ENCODE measurements at regions not wholly inside any gene's neighbourhood (a gene's known extent, or its start where the extent isn't known, plus 50 kb on each side); places are given as distances from the start of the nearest gene placed in this dataset.
A peak's percentile ranks its signal among the peaks of the same experiment; 100 is the strongest.

DNA sequence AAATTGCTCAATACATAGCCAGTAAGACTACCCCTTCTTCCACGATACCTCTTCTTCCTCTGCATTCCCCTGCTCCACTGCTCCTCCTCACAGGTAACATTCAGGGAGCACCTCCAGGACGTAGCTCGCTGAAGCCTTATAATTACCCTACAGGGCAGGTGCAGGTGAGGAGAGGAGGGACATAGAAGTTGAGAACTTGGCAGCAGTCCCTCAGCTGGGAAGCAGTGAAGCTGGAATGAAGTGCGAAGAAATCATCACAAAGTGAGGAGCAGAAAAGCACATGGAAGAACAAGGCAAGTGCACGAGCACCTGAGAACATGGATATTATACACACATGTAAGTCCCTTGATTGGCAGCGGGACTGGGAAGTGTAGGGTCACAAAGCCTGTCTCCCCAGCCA lies 118.2 kb downstream of the HSD17B3 start:
- Histone ChIP-seq H3K27me3 (ENCODE audit: control insufficient read depth in 3 of 3, insufficient read depth in 3 of 3, low read length in 3 of 3) (no peaks in the 10 kb centered on the region), H3K4me1 (ENCODE audit: control insufficient read depth in 3 of 3, insufficient read depth in 2 of 3, low read depth in 1 of 3, low read length in 2 of 3) (peaks cover 0 to 15% (median 0%) of the 10 kb centered on the region in 3 donors), H3K27ac (ENCODE audit: low read depth in 1 of 3, low read length in 2 of 3) (no peak overlapping the region), H3K9me3 (ENCODE audit: control insufficient read depth in 2 of 2, insufficient read depth in 1 of 2, low read depth in 1 of 2, low read length in 1 of 2) (peaks cover 0 to 9% of the 10 kb centered on the region in 2 donors), H3K4me3 (ENCODE audit: low read depth in 1 of 3, low read length in 3 of 3) (no peak overlapping the region), H3K36me3 (ENCODE audit: control insufficient read depth in 3 of 3, insufficient read depth in 2 of 3, low read depth in 1 of 3, low read length in 3 of 3) (no peaks in the 10 kb centered on the region)
- no peak for DNase-seq
- WGBS, 3 donors: 33 to 74% (median 38%) methylated on average over 6 of the region's 6 CpGs
- no peak for FAIRE-seq

GRCh38 chr9:96178153-96178552 lies 123.8 kb downstream of the HSD17B3 start:
- H3K4me1 ChIP-seq (ENCODE audit: control insufficient read depth in 3 of 3, insufficient read depth in 2 of 3, low read depth in 1 of 3, low read length in 2 of 3): peaks cover 0 to 40% (median 5%) of the 10 kb centered on the region in 3 donors
- WGBS, 3 donors: 89 to 93% (median 92%) methylated on average over 7 to 8 of the region's 8 CpGs
- H3K4me3 ChIP-seq (ENCODE audit: low read depth in 1 of 3, low read length in 3 of 3): no peak overlapping the region
- H3K36me3 ChIP-seq (ENCODE audit: control insufficient read depth in 3 of 3, insufficient read depth in 2 of 3, low read depth in 1 of 3, low read length in 3 of 3): no peaks in the 10 kb centered on the region
- no peaks in the 10 kb centered on the region for H3K27me3 ChIP-seq (ENCODE audit: control insufficient read depth in 3 of 3, insufficient read depth in 3 of 3, low read length in 3 of 3)
- H3K27ac ChIP-seq (ENCODE audit: low read depth in 1 of 3, low read length in 2 of 3): no peak overlapping the region
- H3K9me3 ChIP-seq (ENCODE audit: control insufficient read depth in 2 of 2, insufficient read depth in 1 of 2, low read depth in 1 of 2, low read length in 1 of 2): no peaks in the 10 kb centered on the region
- DNase-seq: no peak
- no peak for FAIRE-seq

- FAIRE-seq (no peak), DNase-seq (no peak)
- no peaks in the 10 kb centered on the region for H3K9me3 ChIP-seq (ENCODE audit: control insufficient read depth in 2 of 2, insufficient read depth in 1 of 2, low read depth in 1 of 2, low read length in 1 of 2)
- no peak overlapping the region for H3K4me3 ChIP-seq (ENCODE audit: low read depth in 1 of 3, low read length in 3 of 3)
- no peaks in the 10 kb centered on the region for H3K27me3 ChIP-seq (ENCODE audit: control insufficient read depth in 3 of 3, insufficient read depth in 3 of 3, low read length in 3 of 3)
- H3K27ac ChIP-seq (ENCODE audit: low read depth in 1 of 3, low read length in 2 of 3): peak overlapping the region in 1 of 3 donors; percentile 0
- H3K4me1 ChIP-seq (ENCODE audit: control insufficient read depth in 3 of 3, insufficient read depth in 2 of 3, low read depth in 1 of 3, low read length in 2 of 3): peaks cover 0 to 45% (median 5%) of the 10 kb centered on the region in 3 donors
- no peaks in the 10 kb centered on the region for H3K36me3 ChIP-seq (ENCODE audit: control insufficient read depth in 3 of 3, insufficient read depth in 2 of 3, low read depth in 1 of 3, low read length in 3 of 3)
- 59 to 62% (median 59%) methylated on average over 4 of the region's 4 CpGs for WGBS, 3 donors
Observed at GRCh38 chr9:96177719-96178028, 124.3 kb downstream of the HSD17B3 start.

- 32 to 43% (median 43%) methylated on average over 10 of the region's 10 CpGs for WGBS, 3 donors
- no peaks in the 10 kb centered on the region for H3K27me3 ChIP-seq (ENCODE audit: control insufficient read depth in 3 of 3, insufficient read depth in 3 of 3, low read length in 3 of 3)
- H3K27ac ChIP-seq (ENCODE audit: low read depth in 1 of 3, low read length in 2 of 3): peak overlapping the region in 1 of 3 donors; percentile 0
- H3K9me3 ChIP-seq (ENCODE audit: control insufficient read depth in 2 of 2, insufficient read depth in 1 of 2, low read depth in 1 of 2, low read length in 1 of 2): no peaks in the 10 kb centered on the region
- DNase-seq: peak; percentile 64 to 67
- H3K4me1 ChIP-seq (ENCODE audit: control insufficient read depth in 3 of 3, insufficient read depth in 2 of 3, low read depth in 1 of 3, low read length in 2 of 3): peaks cover 2 to 50% (median 7%) of the 10 kb centered on the region in 3 donors
- H3K36me3 ChIP-seq (ENCODE audit: control insufficient read depth in 3 of 3, insufficient read depth in 2 of 3, low read depth in 1 of 3, low read length in 3 of 3): no peaks in the 10 kb centered on the region
- FAIRE-seq: no peak
- H3K4me3 ChIP-seq (ENCODE audit: low read depth in 1 of 3, low read length in 3 of 3): no peak overlapping the region
Observed at GRCh38 chr9:96177005-96177718, 124.8 kb downstream of the HSD17B3 start.

GRCh38 chr9:96175796-96176195 lies 126.2 kb downstream of the HSD17B3 start:
- Histone ChIP-seq H3K27ac (ENCODE audit: low read depth in 1 of 3, low read length in 2 of 3) (no peak overlapping the region), H3K27me3 (ENCODE audit: control insufficient read depth in 3 of 3, insufficient read depth in 3 of 3, low read length in 3 of 3) (no peaks in the 10 kb centered on the region), H3K36me3 (ENCODE audit: control insufficient read depth in 3 of 3, insufficient read depth in 2 of 3, low read depth in 1 of 3, low read length in 3 of 3) (no peaks in the 10 kb centered on the region), H3K4me3 (ENCODE audit: low read depth in 1 of 3, low read length in 3 of 3) (no peak overlapping the region), H3K4me1 (ENCODE audit: control insufficient read depth in 3 of 3, insufficient read depth in 2 of 3, low read depth in 1 of 3, low read length in 2 of 3) (peaks cover 2 to 53% (median 7%) of the 10 kb centered on the region in 3 donors), H3K9me3 (ENCODE audit: control insufficient read depth in 2 of 2, insufficient read depth in 1 of 2, low read depth in 1 of 2, low read length in 1 of 2) (no peaks in the 10 kb centered on the region)
- FAIRE-seq (no peak), DNase-seq (no peak)

GRCh38 chr9:96175001-96175400 lies 127.0 kb downstream of the HSD17B3 start:
- H3K4me3 ChIP-seq (ENCODE audit: low read depth in 1 of 3, low read length in 3 of 3): no peak overlapping the region
- peaks cover 2 to 54% (median 7%) of the 10 kb centered on the region in 3 donors for H3K4me1 ChIP-seq (ENCODE audit: control insufficient read depth in 3 of 3, insufficient read depth in 2 of 3, low read depth in 1 of 3, low read length in 2 of 3)
- peak; percentile 47 to 70 for DNase-seq
- no peaks in the 10 kb centered on the region for H3K9me3 ChIP-seq (ENCODE audit: control insufficient read depth in 2 of 2, insufficient read depth in 1 of 2, low read depth in 1 of 2, low read length in 1 of 2)
- H3K36me3 ChIP-seq (ENCODE audit: control insufficient read depth in 3 of 3, insufficient read depth in 2 of 3, low read depth in 1 of 3, low read length in 3 of 3): no peaks in the 10 kb centered on the region
- H3K27ac ChIP-seq (ENCODE audit: low read depth in 1 of 3, low read length in 2 of 3): no peak overlapping the region
- H3K27me3 ChIP-seq (ENCODE audit: control insufficient read depth in 3 of 3, insufficient read depth in 3 of 3, low read length in 3 of 3): no peaks in the 10 kb centered on the region
- no peak for FAIRE-seq
- WGBS, 3 donors: 28 to 65% (median 45%) methylated on average over 1 of the region's 1 CpG

DNA sequence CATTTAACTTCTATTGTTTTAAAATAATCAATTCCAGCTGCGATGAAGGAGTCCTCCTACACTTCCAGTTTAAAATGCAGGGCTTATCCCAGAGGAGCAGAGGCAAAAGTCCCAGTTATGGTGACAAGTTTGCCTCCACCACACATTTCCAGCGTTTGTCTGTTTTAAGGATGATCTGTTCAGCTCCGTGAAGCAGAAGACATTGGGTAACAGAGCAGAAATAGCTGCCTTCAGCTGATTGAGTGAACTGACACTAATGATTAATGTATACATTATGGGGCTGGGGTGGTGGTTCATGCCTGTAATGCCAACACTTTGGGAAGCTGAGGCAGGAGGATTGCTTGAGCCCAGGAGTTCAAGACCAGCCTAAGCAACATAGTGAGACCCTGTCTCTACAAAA lies 127.6 kb downstream of the HSD17B3 start:
- Histone ChIP-seq H3K36me3 (ENCODE audit: control insufficient read depth in 3 of 3, insufficient read depth in 2 of 3, low read depth in 1 of 3, low read length in 3 of 3) (no peaks in the 10 kb centered on the region), H3K9me3 (ENCODE audit: control insufficient read depth in 2 of 2, insufficient read depth in 1 of 2, low read depth in 1 of 2, low read length in 1 of 2) (no peaks in the 10 kb centered on the region), H3K4me1 (ENCODE audit: control insufficient read depth in 3 of 3, insufficient read depth in 2 of 3, low read depth in 1 of 3, low read length in 2 of 3) (peaks cover 2 to 56% (median 7%) of the 10 kb centered on the region in 3 donors), H3K27ac (ENCODE audit: low read depth in 1 of 3, low read length in 2 of 3) (no peak overlapping the region), H3K27me3 (ENCODE audit: control insufficient read depth in 3 of 3, insufficient read depth in 3 of 3, low read length in 3 of 3) (no peaks in the 10 kb centered on the region), H3K4me3 (ENCODE audit: low read depth in 1 of 3, low read length in 3 of 3) (no peak overlapping the region)
- DNase-seq (no peak), FAIRE-seq (no peak)
- WGBS, 3 donors: 57 to 76% (median 63%) methylated on average over 3 of the region's 3 CpGs

- DNase-seq (peak in 1 of 2 donors; percentile 21), FAIRE-seq (no peak)
- no peaks in the 10 kb centered on the region for H3K9me3 ChIP-seq (ENCODE audit: control insufficient read depth in 2 of 2, insufficient read depth in 1 of 2, low read depth in 1 of 2, low read length in 1 of 2)
- H3K4me1 ChIP-seq (ENCODE audit: control insufficient read depth in 3 of 3, insufficient read depth in 2 of 3, low read depth in 1 of 3, low read length in 2 of 3): peaks cover 2 to 56% (median 10%) of the 10 kb centered on the region in 3 donors
- H3K36me3 ChIP-seq (ENCODE audit: control insufficient read depth in 3 of 3, insufficient read depth in 2 of 3, low read depth in 1 of 3, low read length in 3 of 3): no peaks in the 10 kb centered on the region
- H3K27me3 ChIP-seq (ENCODE audit: control insufficient read depth in 3 of 3, insufficient read depth in 3 of 3, low read length in 3 of 3): no peaks in the 10 kb centered on the region
- WGBS, 3 donors: 75 to 92% (median 86%) methylated on average over 7 of the region's 7 CpGs
- no peak overlapping the region for H3K4me3 ChIP-seq (ENCODE audit: low read depth in 1 of 3, low read length in 3 of 3)
- H3K27ac ChIP-seq (ENCODE audit: low read depth in 1 of 3, low read length in 2 of 3): no peak overlapping the region
Observed at GRCh38 chr9:96173640-96174039, 128.3 kb downstream of the HSD17B3 start.

DNA sequence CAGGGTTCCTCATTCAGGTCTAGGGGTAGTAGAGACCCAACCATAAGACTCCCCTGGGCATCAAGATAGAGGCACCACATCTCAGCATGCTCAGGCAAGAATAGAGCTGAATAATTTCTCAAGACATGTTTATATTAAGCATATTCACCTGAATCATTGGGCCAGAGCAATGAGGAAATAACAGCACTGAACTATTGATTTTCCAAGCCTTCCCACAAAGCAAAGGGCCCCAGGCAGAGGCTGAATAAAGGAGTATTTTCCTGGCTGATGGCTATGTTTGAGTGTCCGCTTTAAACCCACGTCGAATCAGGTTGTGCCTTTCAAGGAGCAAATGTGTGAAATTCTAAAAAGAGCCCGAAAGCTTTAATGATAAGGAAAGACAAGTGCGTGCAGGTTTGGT lies 129.2 kb downstream of the HSD17B3 start:
- WGBS, 3 donors: 18 to 68% (median 38%) methylated on average over 5 of the region's 5 CpGs
- no peak for FAIRE-seq
- no peaks in the 10 kb centered on the region for H3K36me3 ChIP-seq (ENCODE audit: control insufficient read depth in 3 of 3, insufficient read depth in 2 of 3, low read depth in 1 of 3, low read length in 3 of 3)

More for the DNA sequence above, 129.2 kb downstream of the HSD17B3 start:
- peak overlapping the region in 1 of 3 donors; percentile 32 for H3K27ac ChIP-seq (ENCODE audit: low read depth in 1 of 3, low read length in 2 of 3)
- no peaks in the 10 kb centered on the region for H3K9me3 ChIP-seq (ENCODE audit: control insufficient read depth in 2 of 2, insufficient read depth in 1 of 2, low read depth in 1 of 2, low read length in 1 of 2)
- H3K4me1 ChIP-seq (ENCODE audit: control insufficient read depth in 3 of 3, insufficient read depth in 2 of 3, low read depth in 1 of 3, low read length in 2 of 3): peaks cover 2 to 50% (median 10%) of the 10 kb centered on the region in 3 donors
- no peaks in the 10 kb centered on the region for H3K27me3 ChIP-seq (ENCODE audit: control insufficient read depth in 3 of 3, insufficient read depth in 3 of 3, low read length in 3 of 3)
- no peak overlapping the region for H3K4me3 ChIP-seq (ENCODE audit: low read depth in 1 of 3, low read length in 3 of 3)
- DNase-seq: peak; percentile 53 to 81

Data from small intestine (tissue), 7 donors.